ENCODE measurements at regions not wholly inside any gene's neighbourhood (a gene's known extent, or its start where the extent isn't known, plus 50 kb on each side); places are given as distances from the start of the nearest gene placed in this dataset.

GRCh38 chr2:117714110-117714509 lies 100.4 kb upstream of the DDX18 start:
- Histone ChIP-seq H3K4me3 (no peak overlapping the region), H3K27me3 (replicated peaks; ENCODE audit: insufficient read depth) (no peaks in the 10 kb centered on the region), H3K27ac (no peak overlapping the region), H3K4me1 (ENCODE audit: control insufficient read depth in 1 of 2, low read depth in 2 of 2) (no peaks in the 10 kb centered on the region), H3K36me3 (no peaks in the 10 kb centered on the region), H3K9me3 (no peaks in the 10 kb centered on the region)
- no peak for ATAC-seq (ENCODE audit: insufficient number of reproducible peaks, low FRiP score, low read depth)
- no peak for TF ChIP-seq CTCF (IDR thresholded peaks at IDR 0.05)
- DNase-seq (ENCODE audit: low spot score) = no peak

GRCh38 chr2:117714745-117715417 lies 99.6 kb upstream of the DDX18 start:
- Histone ChIP-seq H3K36me3 (no peaks in the 10 kb centered on the region), H3K4me3 (no peak overlapping the region), H3K27me3 (replicated peaks; ENCODE audit: insufficient read depth) (no peaks in the 10 kb centered on the region), H3K27ac (no peak overlapping the region), H3K9me3 (no peaks in the 10 kb centered on the region), H3K4me1 (ENCODE audit: control insufficient read depth in 1 of 2, low read depth in 2 of 2) (no peaks in the 10 kb centered on the region)
- no peak for TF ChIP-seq CTCF (IDR thresholded peaks at IDR 0.05)
- ATAC-seq (ENCODE audit: insufficient number of reproducible peaks, low FRiP score, low read depth) = no peak
- no peak for DNase-seq (ENCODE audit: low spot score)

GRCh38 chr2:117716505-117716904 lies 98.0 kb upstream of the DDX18 start:
- no peak overlapping the region for H3K4me3 ChIP-seq
- no peaks in the 10 kb centered on the region for H3K27me3 ChIP-seq (replicated peaks; ENCODE audit: insufficient read depth)
- DNase-seq (ENCODE audit: low spot score) (no peak), ATAC-seq (ENCODE audit: insufficient number of reproducible peaks, low FRiP score, low read depth) (no peak)
- no peaks in the 10 kb centered on the region for H3K9me3 ChIP-seq
- TF ChIP-seq CTCF (IDR thresholded peaks at IDR 0.05) = no peak
- H3K4me1 ChIP-seq (ENCODE audit: control insufficient read depth in 1 of 2, low read depth in 2 of 2) = no peaks in the 10 kb centered on the region
- H3K36me3 ChIP-seq = no peaks in the 10 kb centered on the region
- H3K27ac ChIP-seq = no peak overlapping the region

- Histone ChIP-seq H3K27me3 (replicated peaks; ENCODE audit: insufficient read depth) (no peaks in the 10 kb centered on the region), H3K36me3 (no peaks in the 10 kb centered on the region), H3K9me3 (no peaks in the 10 kb centered on the region), H3K27ac (no peak overlapping the region), H3K4me3 (no peak overlapping the region), H3K4me1 (ENCODE audit: control insufficient read depth in 1 of 2, low read depth in 2 of 2) (no peaks in the 10 kb centered on the region)
- ATAC-seq (ENCODE audit: insufficient number of reproducible peaks, low FRiP score, low read depth) (no peak), DNase-seq (ENCODE audit: low spot score) (no peak)
- TF ChIP-seq CTCF (IDR thresholded peaks at IDR 0.05) = no peak
These were observed 97.4 kb upstream of the DDX18 start for GRCh38 chr2:117717072-117717471.

GRCh38 chr2:117718048-117718447 lies 96.4 kb upstream of the DDX18 start:
- Histone ChIP-seq H3K9me3 (no peaks in the 10 kb centered on the region), H3K4me1 (ENCODE audit: control insufficient read depth in 1 of 2, low read depth in 2 of 2) (no peaks in the 10 kb centered on the region), H3K4me3 (no peak overlapping the region), H3K27ac (no peak overlapping the region), H3K27me3 (replicated peaks; ENCODE audit: insufficient read depth) (no peaks in the 10 kb centered on the region), H3K36me3 (no peaks in the 10 kb centered on the region)
- ATAC-seq (ENCODE audit: insufficient number of reproducible peaks, low FRiP score, low read depth) (no peak), DNase-seq (ENCODE audit: low spot score) (no peak)
- no peak for TF ChIP-seq CTCF (IDR thresholded peaks at IDR 0.05)
